ENCODE measurements at regions not wholly inside any gene's neighbourhood (a gene's known extent, or its start where the extent isn't known, plus 50 kb on each side); places are given as distances from the start of the nearest gene placed in this dataset.

DNA sequence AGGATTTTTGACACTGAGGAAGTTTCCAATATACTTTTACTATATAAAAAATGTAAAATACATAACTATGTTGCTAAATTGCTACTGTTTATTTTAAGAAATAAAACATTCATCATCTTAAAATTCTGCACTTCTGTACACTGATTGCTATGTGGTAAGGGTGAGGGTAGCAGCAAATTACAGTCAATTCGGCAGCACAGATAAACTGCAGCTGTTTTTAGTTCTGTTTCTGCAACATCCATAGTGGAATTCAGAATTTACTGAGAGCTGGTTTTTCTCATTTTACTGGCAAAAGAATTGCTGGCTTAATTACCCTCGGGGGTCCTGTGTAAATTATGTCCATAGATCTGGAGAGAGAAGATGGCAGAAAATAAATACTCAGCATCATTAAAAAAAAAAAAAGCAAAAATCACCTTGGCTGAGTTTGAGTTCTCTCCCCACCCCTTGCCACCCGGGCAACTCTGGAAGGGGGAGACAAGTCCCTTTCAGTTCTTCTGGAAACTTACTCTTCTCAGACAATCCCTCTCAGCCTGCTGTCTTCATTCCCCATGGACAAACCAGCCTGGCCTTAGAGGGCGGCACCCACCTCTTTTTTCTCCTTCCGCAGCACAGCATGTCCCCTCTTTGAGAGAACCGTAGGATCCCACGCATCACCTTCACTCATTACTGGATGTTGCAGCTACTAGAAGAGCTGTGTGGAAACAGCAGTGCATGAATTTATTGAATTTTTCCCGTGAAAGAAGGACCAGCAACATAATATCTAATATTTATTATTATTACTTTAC is 501.1 kb upstream of the CELF2 start:
- Histone ChIP-seq H3K27ac (ENCODE audit: low read depth in 2 of 2, low read length in 1 of 2) (no peak overlapping the region), H3K4me1 (ENCODE audit: control insufficient read depth in 2 of 2, insufficient read depth in 2 of 2, low read length in 1 of 2) (no peaks in the 10 kb centered on the region), H3K36me3 (ENCODE audit: control insufficient read depth in 2 of 2, insufficient read depth in 2 of 2, low read length in 1 of 2) (no peaks in the 10 kb centered on the region), H3K9me3 (ENCODE audit: control insufficient read depth in 2 of 2, insufficient read depth in 1 of 2, low read depth in 1 of 2, low read length in 1 of 2) (no peaks in the 10 kb centered on the region), H3K4me3 (ENCODE audit: low read depth in 1 of 2, low read length in 2 of 2) (no peak overlapping the region), H3K27me3 (ENCODE audit: control insufficient read depth in 1 of 2, insufficient read depth in 2 of 2, low read length in 2 of 2) (no peaks in the 10 kb centered on the region)
- 68 to 76% methylated on average over 8 of the region's 8 CpGs for WGBS, 2 donors

DNA sequence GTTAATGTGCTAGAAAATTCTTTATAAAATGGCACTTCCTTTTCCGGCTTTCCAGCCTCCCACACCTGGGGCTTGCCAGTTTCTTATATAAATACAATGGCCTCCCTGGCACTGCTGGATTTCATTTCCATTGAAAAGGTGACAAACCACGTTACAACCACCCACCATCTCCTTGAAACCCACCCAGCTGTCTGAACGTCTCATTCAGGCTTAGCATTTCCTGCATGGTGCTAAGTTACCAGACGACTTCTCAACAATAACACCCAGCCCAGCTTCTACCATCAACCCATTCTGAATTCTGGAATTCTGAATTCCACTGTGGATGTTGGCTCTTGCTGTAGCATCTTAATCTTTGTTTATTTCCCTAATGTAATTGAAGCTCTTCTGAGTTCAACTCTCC is 499.8 kb upstream of the CELF2 start:
- 52 to 68% methylated on average over 4 of the region's 4 CpGs for WGBS, 2 donors
- no peak overlapping the region for H3K4me3 ChIP-seq (ENCODE audit: low read depth in 1 of 2, low read length in 2 of 2)
- no peaks in the 10 kb centered on the region for H3K36me3 ChIP-seq (ENCODE audit: control insufficient read depth in 2 of 2, insufficient read depth in 2 of 2, low read length in 1 of 2)

DNA sequence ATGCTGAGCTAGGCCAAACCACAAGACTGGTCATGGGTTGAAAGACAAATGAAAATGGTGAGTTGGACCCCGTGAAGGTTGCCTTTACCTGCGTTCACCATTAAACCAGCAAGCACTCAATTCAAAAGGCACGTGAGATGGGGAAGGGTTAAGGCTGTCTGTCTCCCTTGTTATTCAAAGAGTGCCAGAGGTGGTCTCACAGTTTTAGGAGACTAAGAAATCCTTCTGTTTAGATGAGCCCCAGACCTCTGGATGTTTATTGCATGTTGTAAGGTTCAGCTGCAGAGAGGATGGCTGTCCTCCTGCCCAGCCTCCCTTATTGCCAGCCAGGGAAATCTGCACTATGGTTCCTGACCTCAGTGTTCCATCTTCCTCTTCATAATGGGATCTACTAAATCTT is 498.0 kb upstream of the CELF2 start:
- Histone ChIP-seq H3K27ac (ENCODE audit: low read depth in 2 of 2, low read length in 1 of 2) (no peak overlapping the region), H3K36me3 (ENCODE audit: control insufficient read depth in 2 of 2, insufficient read depth in 2 of 2, low read length in 1 of 2) (no peaks in the 10 kb centered on the region), H3K27me3 (ENCODE audit: control insufficient read depth in 1 of 2, insufficient read depth in 2 of 2, low read length in 2 of 2) (no peaks in the 10 kb centered on the region), H3K9me3 (ENCODE audit: control insufficient read depth in 2 of 2, insufficient read depth in 1 of 2, low read depth in 1 of 2, low read length in 1 of 2) (no peaks in the 10 kb centered on the region), H3K4me3 (ENCODE audit: low read depth in 1 of 2, low read length in 2 of 2) (no peak overlapping the region), H3K4me1 (ENCODE audit: control insufficient read depth in 2 of 2, insufficient read depth in 2 of 2, low read length in 1 of 2) (no peaks in the 10 kb centered on the region)
- WGBS, 2 donors = 93 to 95% methylated on average over 3 of the region's 3 CpGs

More for the DNA sequence above, 499.8 kb upstream of the CELF2 start:
- Histone ChIP-seq H3K27ac (ENCODE audit: low read depth in 2 of 2, low read length in 1 of 2) (no peak overlapping the region), H3K9me3 (ENCODE audit: control insufficient read depth in 2 of 2, insufficient read depth in 1 of 2, low read depth in 1 of 2, low read length in 1 of 2) (no peaks in the 10 kb centered on the region), H3K27me3 (ENCODE audit: control insufficient read depth in 1 of 2, insufficient read depth in 2 of 2, low read length in 2 of 2) (no peaks in the 10 kb centered on the region), H3K4me1 (ENCODE audit: control insufficient read depth in 2 of 2, insufficient read depth in 2 of 2, low read length in 1 of 2) (no peaks in the 10 kb centered on the region)

DNA sequence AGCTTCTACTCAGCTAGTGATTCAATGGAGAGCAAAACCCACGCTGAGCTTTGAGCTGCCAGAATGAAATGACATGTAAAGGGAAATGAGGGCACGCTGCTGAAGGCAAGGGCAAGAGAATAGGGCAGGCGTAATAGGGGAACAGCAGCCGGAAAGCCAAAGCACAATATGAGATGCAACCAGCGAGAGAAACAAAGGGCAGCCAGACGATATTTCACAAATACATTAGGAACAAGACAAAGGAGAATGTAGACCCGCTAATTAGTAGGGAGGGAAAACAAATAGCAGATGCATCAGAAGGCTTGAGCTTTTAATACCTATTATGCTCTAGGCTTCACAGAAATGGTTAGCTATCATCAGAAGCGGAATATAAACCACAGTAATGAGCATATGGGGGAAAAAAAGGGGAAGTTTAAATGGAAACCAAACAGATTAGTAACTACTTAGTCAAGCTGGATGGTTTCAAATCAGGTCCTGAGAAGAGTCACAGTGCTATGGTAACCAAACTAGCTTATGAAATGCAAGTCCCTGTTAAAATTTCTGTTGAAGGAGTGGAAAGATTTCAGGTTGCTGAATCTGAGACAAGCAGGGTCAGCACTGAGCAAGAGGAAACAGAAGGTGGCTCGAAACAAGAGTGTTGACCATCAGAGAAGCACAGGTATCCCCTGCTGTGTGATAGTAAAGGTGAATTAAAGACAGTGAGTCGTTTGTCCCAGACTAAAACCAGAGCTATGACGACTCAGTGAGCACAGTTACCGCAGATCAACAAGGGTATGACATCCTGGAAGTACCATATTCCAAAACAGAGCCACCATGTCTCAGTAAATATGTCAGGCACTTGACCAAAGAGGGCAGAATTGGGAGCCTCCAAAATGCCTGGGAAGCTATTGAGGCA is 496.9 kb upstream of the CELF2 start:
- no peaks in the 10 kb centered on the region for H3K4me1 ChIP-seq (ENCODE audit: control insufficient read depth in 2 of 2, insufficient read depth in 2 of 2, low read length in 1 of 2)
- 72 to 80% methylated on average over 12 of the region's 12 CpGs for WGBS, 2 donors
- no peaks in the 10 kb centered on the region for H3K9me3 ChIP-seq (ENCODE audit: control insufficient read depth in 2 of 2, insufficient read depth in 1 of 2, low read depth in 1 of 2, low read length in 1 of 2)
- H3K4me3 ChIP-seq (ENCODE audit: low read depth in 1 of 2, low read length in 2 of 2) = no peak overlapping the region
- no peaks in the 10 kb centered on the region for H3K27me3 ChIP-seq (ENCODE audit: control insufficient read depth in 1 of 2, insufficient read depth in 2 of 2, low read length in 2 of 2)
- H3K27ac ChIP-seq (ENCODE audit: low read depth in 2 of 2, low read length in 1 of 2) = no peak overlapping the region
- H3K36me3 ChIP-seq (ENCODE audit: control insufficient read depth in 2 of 2, insufficient read depth in 2 of 2, low read length in 1 of 2) = no peaks in the 10 kb centered on the region

DNA sequence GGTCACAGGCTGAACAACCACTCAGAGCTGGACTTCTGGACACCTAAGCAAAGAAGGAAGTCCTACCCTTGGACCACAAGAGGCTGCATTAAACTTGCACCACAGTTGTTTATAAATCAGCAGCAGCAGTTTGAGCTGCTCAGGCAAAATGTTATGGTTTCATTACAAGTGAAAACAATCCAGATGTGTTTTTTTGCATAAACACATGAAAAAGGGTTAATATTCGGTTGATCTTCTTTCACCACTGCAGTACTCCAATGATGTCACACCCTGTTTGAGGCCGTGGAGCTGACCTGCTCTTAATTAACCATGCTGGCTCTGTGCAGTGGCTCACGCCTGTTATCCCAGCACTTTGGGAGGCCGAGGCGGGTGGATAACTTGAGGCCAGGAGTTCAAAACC is 490.8 kb upstream of the CELF2 start:
- Histone ChIP-seq H3K4me3 (ENCODE audit: low read depth in 1 of 2, low read length in 2 of 2) (no peak overlapping the region), H3K36me3 (ENCODE audit: control insufficient read depth in 2 of 2, insufficient read depth in 2 of 2, low read length in 1 of 2) (no peaks in the 10 kb centered on the region), H3K27me3 (ENCODE audit: control insufficient read depth in 1 of 2, insufficient read depth in 2 of 2, low read length in 2 of 2) (no peaks in the 10 kb centered on the region), H3K27ac (ENCODE audit: low read depth in 2 of 2, low read length in 1 of 2) (no peak overlapping the region), H3K9me3 (ENCODE audit: control insufficient read depth in 2 of 2, insufficient read depth in 1 of 2, low read depth in 1 of 2, low read length in 1 of 2) (no peaks in the 10 kb centered on the region), H3K4me1 (ENCODE audit: control insufficient read depth in 2 of 2, insufficient read depth in 2 of 2, low read length in 1 of 2) (no peaks in the 10 kb centered on the region)
- WGBS, 2 donors = 72 to 82% methylated on average over 5 of the region's 5 CpGs

DNA sequence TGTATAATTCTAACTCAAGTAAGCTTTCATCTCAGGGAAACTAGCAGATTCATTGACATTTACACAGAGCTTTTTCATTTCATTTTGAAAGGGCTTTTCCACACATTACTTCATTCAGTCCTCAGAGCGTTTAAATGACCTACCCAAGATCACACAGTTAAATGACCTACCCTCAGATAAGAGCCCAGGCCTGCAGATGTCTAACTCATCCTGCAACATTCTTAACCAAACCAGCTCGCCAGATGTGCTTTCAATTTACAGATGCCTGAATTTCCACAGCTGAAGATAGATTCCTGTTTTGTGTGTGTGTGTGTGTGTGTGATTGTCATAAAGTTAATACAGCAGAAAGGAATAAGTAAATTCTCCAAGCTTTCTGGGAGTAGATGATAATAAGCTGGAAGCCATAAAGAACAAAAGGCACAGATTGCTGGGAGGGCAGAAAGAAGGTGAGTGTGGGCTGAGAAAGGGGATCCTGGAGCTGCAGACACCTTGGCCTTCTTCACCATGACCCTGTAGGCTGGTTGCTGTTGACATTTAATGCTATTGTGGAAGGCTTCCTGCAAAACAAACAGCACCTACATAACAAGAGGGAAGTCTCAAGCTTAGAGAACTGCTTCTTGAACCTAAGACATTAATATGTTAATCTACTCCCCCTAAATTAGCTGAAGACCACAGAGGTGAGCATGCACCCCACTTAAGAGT is 489.7 kb upstream of the CELF2 start:
- WGBS, 2 donors = 77 to 81% methylated on average over 2 of the region's 2 CpGs
- Histone ChIP-seq H3K27ac (ENCODE audit: low read depth in 2 of 2, low read length in 1 of 2) (no peak overlapping the region), H3K27me3 (ENCODE audit: control insufficient read depth in 1 of 2, insufficient read depth in 2 of 2, low read length in 2 of 2) (no peaks in the 10 kb centered on the region), H3K9me3 (ENCODE audit: control insufficient read depth in 2 of 2, insufficient read depth in 1 of 2, low read depth in 1 of 2, low read length in 1 of 2) (no peaks in the 10 kb centered on the region), H3K36me3 (ENCODE audit: control insufficient read depth in 2 of 2, insufficient read depth in 2 of 2, low read length in 1 of 2) (no peaks in the 10 kb centered on the region), H3K4me3 (ENCODE audit: low read depth in 1 of 2, low read length in 2 of 2) (no peak overlapping the region), H3K4me1 (ENCODE audit: control insufficient read depth in 2 of 2, insufficient read depth in 2 of 2, low read length in 1 of 2) (no peaks in the 10 kb centered on the region)

DNA sequence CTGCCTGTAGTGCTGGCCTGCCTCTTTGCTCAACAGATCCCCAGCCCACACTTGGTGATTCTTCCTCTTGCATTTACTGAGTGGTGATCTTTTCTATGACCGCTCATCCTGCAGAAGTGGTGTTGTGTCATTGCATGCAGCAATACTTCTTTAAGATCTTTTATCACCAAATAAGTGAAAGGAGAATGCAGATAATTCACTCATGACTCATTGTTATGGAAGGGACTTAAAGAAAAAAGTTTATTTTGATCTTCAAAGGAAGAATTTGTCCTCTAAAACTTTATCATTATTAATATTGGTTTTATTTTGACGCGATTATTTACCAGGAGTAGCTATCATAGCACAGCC is 489.1 kb upstream of the CELF2 start:
- Histone ChIP-seq H3K4me3 (ENCODE audit: low read depth in 1 of 2, low read length in 2 of 2) (no peak overlapping the region), H3K36me3 (ENCODE audit: control insufficient read depth in 2 of 2, insufficient read depth in 2 of 2, low read length in 1 of 2) (no peaks in the 10 kb centered on the region), H3K27ac (ENCODE audit: low read depth in 2 of 2, low read length in 1 of 2) (no peak overlapping the region), H3K9me3 (ENCODE audit: control insufficient read depth in 2 of 2, insufficient read depth in 1 of 2, low read depth in 1 of 2, low read length in 1 of 2) (no peaks in the 10 kb centered on the region), H3K4me1 (ENCODE audit: control insufficient read depth in 2 of 2, insufficient read depth in 2 of 2, low read length in 1 of 2) (no peaks in the 10 kb centered on the region), H3K27me3 (ENCODE audit: control insufficient read depth in 1 of 2, insufficient read depth in 2 of 2, low read length in 2 of 2) (no peaks in the 10 kb centered on the region)
- 87 to 88% methylated on average over 3 of the region's 3 CpGs for WGBS, 2 donors

DNA sequence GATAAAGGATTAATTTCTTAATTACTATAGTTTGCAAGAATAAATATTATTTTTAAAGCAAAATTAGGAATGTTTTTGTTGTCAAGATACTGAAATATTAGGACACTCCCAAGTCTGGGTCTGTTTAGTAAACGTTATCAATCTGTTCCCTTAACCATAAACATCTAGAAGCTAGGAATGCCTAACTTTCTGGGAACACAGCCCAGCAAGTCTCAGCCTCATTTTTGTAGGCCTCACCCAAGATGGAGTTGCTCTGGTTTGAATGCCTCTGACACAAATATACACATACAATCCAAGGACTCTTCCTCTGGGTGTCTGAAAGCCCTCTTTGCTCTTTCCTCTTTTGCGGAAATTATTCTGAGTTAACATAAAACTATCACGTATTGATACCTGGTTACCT is 487.4 kb upstream of the CELF2 start:
- H3K4me3 ChIP-seq (ENCODE audit: low read depth in 1 of 2, low read length in 2 of 2) = no peak overlapping the region
- no peaks in the 10 kb centered on the region for H3K36me3 ChIP-seq (ENCODE audit: control insufficient read depth in 2 of 2, insufficient read depth in 2 of 2, low read length in 1 of 2)
- H3K4me1 ChIP-seq (ENCODE audit: control insufficient read depth in 2 of 2, insufficient read depth in 2 of 2, low read length in 1 of 2) = no peaks in the 10 kb centered on the region
- no peak overlapping the region for H3K27ac ChIP-seq (ENCODE audit: low read depth in 2 of 2, low read length in 1 of 2)
- H3K27me3 ChIP-seq (ENCODE audit: control insufficient read depth in 1 of 2, insufficient read depth in 2 of 2, low read length in 2 of 2) = no peaks in the 10 kb centered on the region
- 73 to 74% methylated on average over 3 of the region's 3 CpGs for WGBS, 2 donors
- no peaks in the 10 kb centered on the region for H3K9me3 ChIP-seq (ENCODE audit: control insufficient read depth in 2 of 2, insufficient read depth in 1 of 2, low read depth in 1 of 2, low read length in 1 of 2)

DNA sequence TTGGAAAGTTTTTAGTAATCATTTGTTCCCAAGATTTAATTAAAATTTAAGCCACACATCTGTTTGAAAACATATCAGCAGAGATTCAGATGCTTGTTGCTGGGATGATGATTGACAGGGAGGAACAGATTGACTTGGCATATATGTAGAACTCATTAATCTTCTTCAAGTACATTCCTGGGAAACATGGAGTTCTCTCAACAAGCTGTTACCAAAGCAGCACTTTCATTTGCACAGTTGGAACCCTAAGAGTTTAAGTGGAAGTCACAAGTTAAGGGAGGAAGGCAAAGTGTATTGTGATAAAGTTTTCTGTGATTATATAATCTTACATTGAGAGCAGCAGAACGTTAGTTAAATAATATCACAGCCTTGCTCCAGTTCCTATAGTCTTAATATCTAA is 485.4 kb upstream of the CELF2 start:
- H3K9me3 ChIP-seq (ENCODE audit: control insufficient read depth in 2 of 2, insufficient read depth in 1 of 2, low read depth in 1 of 2, low read length in 1 of 2) = no peaks in the 10 kb centered on the region
- H3K4me3 ChIP-seq (ENCODE audit: low read depth in 1 of 2, low read length in 2 of 2) = no peak overlapping the region
- 72 to 83% methylated on average over 1 of the region's 1 CpG for WGBS, 2 donors
- H3K27me3 ChIP-seq (ENCODE audit: control insufficient read depth in 1 of 2, insufficient read depth in 2 of 2, low read length in 2 of 2) = no peaks in the 10 kb centered on the region
- H3K27ac ChIP-seq (ENCODE audit: low read depth in 2 of 2, low read length in 1 of 2) = no peak overlapping the region
- no peaks in the 10 kb centered on the region for H3K36me3 ChIP-seq (ENCODE audit: control insufficient read depth in 2 of 2, insufficient read depth in 2 of 2, low read length in 1 of 2)
- no peaks in the 10 kb centered on the region for H3K4me1 ChIP-seq (ENCODE audit: control insufficient read depth in 2 of 2, insufficient read depth in 2 of 2, low read length in 1 of 2)

Measured in esophagus (tissue), 2 donors.